ENCODE measurements at regions not wholly inside any gene's neighbourhood (a gene's known extent, or its start where the extent isn't known, plus 50 kb on each side); places are given as distances from the start of the nearest gene placed in this dataset.

DNA sequence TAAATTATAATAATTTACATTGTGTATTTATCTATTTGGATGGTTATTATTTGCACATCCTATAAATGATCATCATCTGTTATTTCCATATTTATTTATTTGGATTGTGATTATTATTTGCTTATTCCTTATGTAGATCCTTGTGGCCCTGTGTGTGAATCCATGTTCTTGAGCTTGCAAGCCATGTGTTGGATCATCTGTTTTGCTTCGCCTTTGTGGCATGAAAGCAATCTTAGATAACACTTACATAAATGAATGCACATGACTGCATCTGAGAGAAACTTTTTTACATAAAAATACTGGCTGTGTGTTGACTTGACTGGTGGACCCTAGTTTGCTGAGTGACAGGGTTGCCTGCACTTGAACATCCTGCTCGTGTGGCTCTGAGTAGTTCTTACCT lies 1024.5 kb upstream of the RBFOX1 start:
- TF ChIP-seq, protein P1, sequence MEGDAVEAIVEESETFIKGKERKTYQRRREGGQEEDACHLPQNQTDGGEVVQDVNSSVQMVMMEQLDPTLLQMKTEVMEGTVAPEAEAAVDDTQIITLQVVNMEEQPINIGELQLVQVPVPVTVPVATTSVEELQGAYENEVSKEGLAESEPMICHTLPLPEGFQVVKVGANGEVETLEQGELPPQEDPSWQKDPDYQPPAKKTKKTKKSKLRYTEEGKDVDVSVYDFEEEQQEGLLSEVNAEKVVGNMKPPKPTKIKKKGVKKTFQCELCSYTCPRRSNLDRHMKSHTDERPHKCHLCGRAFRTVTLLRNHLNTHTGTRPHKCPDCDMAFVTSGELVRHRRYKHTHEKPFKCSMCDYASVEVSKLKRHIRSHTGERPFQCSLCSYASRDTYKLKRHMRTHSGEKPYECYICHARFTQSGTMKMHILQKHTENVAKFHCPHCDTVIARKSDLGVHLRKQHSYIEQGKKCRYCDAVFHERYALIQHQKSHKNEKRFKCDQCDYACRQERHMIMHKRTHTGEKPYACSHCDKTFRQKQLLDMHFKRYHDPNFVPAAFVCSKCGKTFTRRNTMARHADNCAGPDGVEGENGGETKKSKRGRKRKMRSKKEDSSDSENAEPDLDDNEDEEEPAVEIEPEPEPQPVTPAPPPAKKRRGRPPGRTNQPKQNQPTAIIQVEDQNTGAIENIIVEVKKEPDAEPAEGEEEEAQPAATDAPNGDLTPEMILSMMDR (conservative IDR thresholded peaks at IDR 0.05; ENCODE audit: low read length), result no peak
- no peak for TF ChIP-seq EZH2phosphoT487 (IDR thresholded peaks at IDR 0.05; ENCODE audit: borderline replicate concordance, low read depth, low read length)
